ENCODE measurements at regions not wholly inside any gene's neighbourhood (a gene's known extent, or its start where the extent isn't known, plus 50 kb on each side); places are given as distances from the start of the nearest gene placed in this dataset.

GRCh38 chr4:126957987-126958386 is 674.8 kb upstream of the INTU start:
- TF ChIP-seq, protein P1, sequence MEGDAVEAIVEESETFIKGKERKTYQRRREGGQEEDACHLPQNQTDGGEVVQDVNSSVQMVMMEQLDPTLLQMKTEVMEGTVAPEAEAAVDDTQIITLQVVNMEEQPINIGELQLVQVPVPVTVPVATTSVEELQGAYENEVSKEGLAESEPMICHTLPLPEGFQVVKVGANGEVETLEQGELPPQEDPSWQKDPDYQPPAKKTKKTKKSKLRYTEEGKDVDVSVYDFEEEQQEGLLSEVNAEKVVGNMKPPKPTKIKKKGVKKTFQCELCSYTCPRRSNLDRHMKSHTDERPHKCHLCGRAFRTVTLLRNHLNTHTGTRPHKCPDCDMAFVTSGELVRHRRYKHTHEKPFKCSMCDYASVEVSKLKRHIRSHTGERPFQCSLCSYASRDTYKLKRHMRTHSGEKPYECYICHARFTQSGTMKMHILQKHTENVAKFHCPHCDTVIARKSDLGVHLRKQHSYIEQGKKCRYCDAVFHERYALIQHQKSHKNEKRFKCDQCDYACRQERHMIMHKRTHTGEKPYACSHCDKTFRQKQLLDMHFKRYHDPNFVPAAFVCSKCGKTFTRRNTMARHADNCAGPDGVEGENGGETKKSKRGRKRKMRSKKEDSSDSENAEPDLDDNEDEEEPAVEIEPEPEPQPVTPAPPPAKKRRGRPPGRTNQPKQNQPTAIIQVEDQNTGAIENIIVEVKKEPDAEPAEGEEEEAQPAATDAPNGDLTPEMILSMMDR (IDR thresholded peaks at IDR 0.05), result no peak
- no peak for TF ChIP-seq EZH2 (IDR thresholded peaks at IDR 0.05; ENCODE audit: borderline replicate concordance, insufficient read depth, low read depth, low read length, poor library complexity, severe bottlenecking)

Measured in B cell (primary cell).